Endothelial cell (in vitro differentiated cells): ENCODE measurements at regions not wholly inside any gene's neighbourhood (a gene's known extent, or its start where the extent isn't known, plus 50 kb on each side); places are given as distances from the start of the nearest gene placed in this dataset.

Experiments used
- DNase-seq: peaks from one replicate; pipeline ENCODE4 v3.0.0; 2021; ENCODE audit warnings: low spot score
- H3K27ac Mint-ChIP-seq: one replicate; pipeline ENCODE4 v1.8.0; 2021; ENCODE audit warnings: mixed read lengths, inconsistent platforms; ENCODE audit not compliant: unreplicated experiment
- H3K27me3 Mint-ChIP-seq: one replicate; pipeline ENCODE4 v1.8.0; 2021; ENCODE audit warnings: mild to moderate bottlenecking, moderate library complexity, mixed read lengths, inconsistent platforms; ENCODE audit not compliant: unreplicated experiment
- H3K36me3 Mint-ChIP-seq: one replicate; pipeline ENCODE4 v1.8.0; 2021; ENCODE audit warnings: mild to moderate bottlenecking, low read depth, mixed read lengths, inconsistent platforms; ENCODE audit not compliant: unreplicated experiment
- H3K4me1 Mint-ChIP-seq: one replicate; pipeline ENCODE4 v1.8.0; 2021; ENCODE audit warnings: mild to moderate bottlenecking, mixed read lengths, inconsistent platforms; ENCODE audit not compliant: unreplicated experiment
- H3K4me3 Mint-ChIP-seq: one replicate; pipeline ENCODE4 v1.8.0; 2021; ENCODE audit warnings: mild to moderate bottlenecking, mixed read lengths, inconsistent platforms; ENCODE audit not compliant: unreplicated experiment
- H3K9me3 Mint-ChIP-seq: one replicate; pipeline ENCODE4 v1.8.0; 2021; ENCODE audit warnings: mixed read lengths, inconsistent platforms; ENCODE audit not compliant: unreplicated experiment
- TF ChIP-seq, protein P1 (sequence below): fragments of 200-600 bp; sonication (generic); IDR thresholded peaks from one replicate; pipeline ENCODE4 v1.5.0; 2021; ENCODE audit warnings: antibody characterized with exemption; ENCODE audit not compliant: unreplicated experiment

DNA sequence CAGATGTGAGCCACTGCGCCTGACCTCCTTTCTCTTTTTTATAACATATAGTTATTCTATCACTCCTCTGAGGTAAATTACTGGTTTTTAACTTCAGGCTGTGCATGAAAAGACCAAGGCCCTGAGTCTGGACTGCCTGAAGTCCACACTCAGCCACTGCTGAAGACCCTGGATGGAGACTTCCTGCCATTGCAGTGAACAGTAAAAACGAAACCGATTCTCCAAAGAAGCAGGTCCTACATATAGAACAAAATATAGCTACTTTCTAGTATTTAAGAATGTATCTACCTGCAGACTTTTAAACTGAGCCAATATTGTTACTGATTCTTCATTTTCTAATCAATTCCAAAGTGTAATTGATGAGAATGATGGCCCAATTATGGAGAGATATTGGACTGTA lies 232.8 kb downstream of the CHRM3 start:
- TF ChIP-seq, protein P1, sequence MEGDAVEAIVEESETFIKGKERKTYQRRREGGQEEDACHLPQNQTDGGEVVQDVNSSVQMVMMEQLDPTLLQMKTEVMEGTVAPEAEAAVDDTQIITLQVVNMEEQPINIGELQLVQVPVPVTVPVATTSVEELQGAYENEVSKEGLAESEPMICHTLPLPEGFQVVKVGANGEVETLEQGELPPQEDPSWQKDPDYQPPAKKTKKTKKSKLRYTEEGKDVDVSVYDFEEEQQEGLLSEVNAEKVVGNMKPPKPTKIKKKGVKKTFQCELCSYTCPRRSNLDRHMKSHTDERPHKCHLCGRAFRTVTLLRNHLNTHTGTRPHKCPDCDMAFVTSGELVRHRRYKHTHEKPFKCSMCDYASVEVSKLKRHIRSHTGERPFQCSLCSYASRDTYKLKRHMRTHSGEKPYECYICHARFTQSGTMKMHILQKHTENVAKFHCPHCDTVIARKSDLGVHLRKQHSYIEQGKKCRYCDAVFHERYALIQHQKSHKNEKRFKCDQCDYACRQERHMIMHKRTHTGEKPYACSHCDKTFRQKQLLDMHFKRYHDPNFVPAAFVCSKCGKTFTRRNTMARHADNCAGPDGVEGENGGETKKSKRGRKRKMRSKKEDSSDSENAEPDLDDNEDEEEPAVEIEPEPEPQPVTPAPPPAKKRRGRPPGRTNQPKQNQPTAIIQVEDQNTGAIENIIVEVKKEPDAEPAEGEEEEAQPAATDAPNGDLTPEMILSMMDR = no peak
- Mint-ChIP-seq H3K27me3 (no peaks in the 10 kb centered on the region), H3K27ac (no peak overlapping the region), H3K9me3 (no peaks in the 10 kb centered on the region), H3K4me1 (peaks cover 19% of the 10 kb centered on the region), H3K4me3 (no peak overlapping the region), H3K36me3 (peaks cover 14% of the 10 kb centered on the region)
- DNase-seq = no peak

- peaks cover 22% of the 10 kb centered on the region for H3K4me1 Mint-ChIP-seq
- H3K27ac Mint-ChIP-seq = no peak overlapping the region
- peaks cover 3% of the 10 kb centered on the region for H3K9me3 Mint-ChIP-seq
- H3K4me3 Mint-ChIP-seq = no peak overlapping the region
- H3K36me3 Mint-ChIP-seq = peaks cover 17% of the 10 kb centered on the region
- TF ChIP-seq, protein P1 = no peak
- DNase-seq = no peak
- H3K27me3 Mint-ChIP-seq = no peaks in the 10 kb centered on the region
These were observed 244.4 kb downstream of the CHRM3 start for GRCh38 chr1:239630767-239631166.

- Mint-ChIP-seq H3K27ac (no peak overlapping the region), H3K4me1 (peaks cover 22% of the 10 kb centered on the region), H3K4me3 (no peak overlapping the region), H3K9me3 (peaks cover 3% of the 10 kb centered on the region), H3K36me3 (peaks cover 17% of the 10 kb centered on the region), H3K27me3 (no peaks in the 10 kb centered on the region)
- TF ChIP-seq, protein P1 = no peak
- DNase-seq = no peak
These were observed 247.1 kb downstream of the CHRM3 start for GRCh38 chr1:239633432-239633831.

DNA sequence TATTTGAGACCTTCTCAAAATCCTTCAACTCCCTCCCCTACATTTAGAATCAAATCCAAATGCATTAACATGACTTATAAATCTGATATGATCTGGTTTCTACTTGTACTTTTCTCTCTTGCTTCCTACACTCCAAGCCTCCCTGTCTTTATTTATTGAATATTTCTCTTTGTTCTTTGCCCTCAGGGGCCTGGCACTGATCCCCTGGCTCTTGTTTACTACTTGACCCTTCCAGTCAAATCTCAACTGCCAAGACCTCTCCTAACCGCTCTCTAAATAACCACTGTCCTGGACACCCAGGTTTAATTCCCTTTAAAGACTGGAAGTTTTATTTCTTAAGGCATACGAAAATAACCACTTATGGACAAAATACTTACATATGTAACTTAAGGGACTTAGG lies 248.9 kb downstream of the CHRM3 start:
- DNase-seq = no peak
- H3K27me3 Mint-ChIP-seq = no peaks in the 10 kb centered on the region
- H3K27ac Mint-ChIP-seq = no peak overlapping the region
- H3K9me3 Mint-ChIP-seq = peaks cover 3% of the 10 kb centered on the region
- TF ChIP-seq, protein P1 = no peak
- H3K4me1 Mint-ChIP-seq = peaks cover 22% of the 10 kb centered on the region
- peaks cover 17% of the 10 kb centered on the region for H3K36me3 Mint-ChIP-seq
- no peak overlapping the region for H3K4me3 Mint-ChIP-seq

DNA sequence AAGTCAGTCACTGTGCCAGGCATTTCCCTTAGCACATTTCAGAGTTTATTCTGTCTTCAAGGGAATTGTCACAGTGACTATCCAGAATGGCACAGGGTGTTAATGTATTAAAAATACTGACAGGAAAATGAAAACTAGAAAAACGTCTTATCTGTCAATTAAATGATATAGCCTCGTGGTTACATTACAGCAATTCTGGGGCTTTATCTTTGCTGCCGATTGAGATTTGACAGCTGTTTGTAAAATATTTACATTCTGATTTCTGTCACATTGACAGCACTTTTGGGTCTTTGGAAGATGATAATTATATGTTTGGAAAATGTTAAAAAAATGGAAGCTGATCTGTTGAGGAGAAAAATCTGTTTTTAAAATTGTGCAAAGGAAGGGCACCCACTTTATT lies 250.0 kb downstream of the CHRM3 start:
- Mint-ChIP-seq H3K4me1 (peaks cover 14% of the 10 kb centered on the region), H3K36me3 (peaks cover 15% of the 10 kb centered on the region), H3K9me3 (peaks cover 3% of the 10 kb centered on the region), H3K27ac (no peak overlapping the region), H3K27me3 (no peaks in the 10 kb centered on the region), H3K4me3 (no peak overlapping the region)
- TF ChIP-seq, protein P1 = no peak
- no peak for DNase-seq
